Right lobe of liver (tissue), 6 donors: ENCODE measurements at regions not wholly inside any gene's neighbourhood (a gene's known extent, or its start where the extent isn't known, plus 50 kb on each side); places are given as distances from the start of the nearest gene placed in this dataset.

Experiments
- ATAC-seq, 4 donors: fragments of 200-7000 bp; cut with Tn5 transposase; one replicate each; pipeline ENCODE4 v1.9.1; 2020; ENCODE audit warnings: mild to moderate bottlenecking in 4 of 4, moderate library complexity in 4 of 4
- DNase-seq, 3 donors: peaks; one replicate each; pipeline ENCODE4 v3.0.0-alpha.2; 2020
- H3K27ac ChIP-seq, 3 donors: fragments of 200-600 bp; one replicate each; pipeline ENCODE4 v1.8.0; 2022
- H3K27me3 ChIP-seq, 2 donors: fragments of 200-600 bp; one replicate each; pipeline ENCODE4 v1.8.0; 2022
- H3K36me3 ChIP-seq, 4 donors: fragments of 200-600 bp; sonication (generic) in 1 of 4; one replicate each; pipeline versions ENCODE4 v1.5.1 to v1.8.0; 2017 to 2022; ENCODE audit warnings: control low read depth in 1 of 4
- H3K4me1 ChIP-seq, 4 donors: fragments of 200-600 bp; sonication (generic) in 1 of 4; one replicate each; pipeline versions ENCODE4 v1.5.1 to v1.8.0; 2017 to 2022; ENCODE audit warnings: control low read depth in 1 of 4
- H3K4me3 ChIP-seq, 3 donors: fragments of 200-600 bp; one replicate each; pipeline ENCODE4 v1.8.0; 2022
- H3K9me3 ChIP-seq, 4 donors: fragments of 200-600 bp; sonication (generic) in 1 of 4; one replicate each; pipeline versions ENCODE4 v1.5.1 to v1.8.0; 2017 to 2022; ENCODE audit warnings: control low read depth in 1 of 4
- CTCF ChIP-seq, 4 donors: fragments of 200-600 bp in 3 of 4; fragments of 450-650 bp in 1 of 4; IDR thresholded peaks; one replicate each; pipeline versions ENCODE4 v1.5.1 to v1.8.0; 2016 to 2022; ENCODE audit warnings: antibody characterized with exemption in 4 of 4, mild to moderate bottlenecking in 2 of 4
- POLR2A ChIP-seq: fragments of 450-650 bp; IDR thresholded peaks from one replicate; pipeline ENCODE4 v1.6.1; 2017; ENCODE audit warnings: antibody characterized with exemption, mild to moderate bottlenecking
- WGBS: methylation state at CpG from one replicate; pipeline ENCODE4 v1.1.6; 2018; ENCODE audit warnings: low coverage, low lambda C conversion rate; ENCODE audit not compliant: insufficient coverage; ENCODE audit errors: missing lambda C conversion rate; 5-methylcytosine and 5-hydroxymethylcytosine counted together
- intact Hi-C, 2 donors: fragments of 100-400 bp; cut with DNase I; formaldehyde crosslinking; loops; one replicate each; pipeline versions ENCODE4 v1.11.2 to v1.14.1; 2022
- donor health status: DM: no; HTN: yes; CAD: no.
- donor health status: DM: no; HTN: no; CAD: no.
- donor health status: DM: no; HTN: no; CAD: no.
- donor health status: DM: no; HTN: yes; CAD: no.
- donor health status: DM: no; HTN: yes; CAD: no.

DNA sequence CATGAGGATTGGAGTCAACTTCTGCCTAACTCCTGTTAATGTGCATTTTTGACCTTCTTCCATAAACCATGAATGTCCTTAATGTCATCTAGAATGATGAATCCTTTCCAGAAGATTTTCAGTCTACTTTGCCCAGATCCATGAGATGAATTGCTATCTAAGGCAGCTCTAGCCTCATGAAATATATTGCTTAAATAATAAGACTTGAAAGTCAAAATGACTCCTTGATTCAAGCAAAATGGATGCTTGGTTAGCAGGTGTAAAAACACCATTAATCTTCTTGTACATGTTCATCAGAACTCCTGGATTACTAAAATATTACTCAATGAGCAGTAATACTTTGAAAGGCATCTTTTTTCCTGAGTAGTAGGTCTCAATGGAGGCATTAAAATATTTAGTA is 238.5 kb upstream of the ZC3H12C start:
- no peaks in the 10 kb centered on the region for H3K9me3 ChIP-seq
- DNase-seq (no peak), ATAC-seq (no peak)
- H3K4me3 ChIP-seq = no peak overlapping the region
- TF ChIP-seq POLR2A (no peak), CTCF (IDR thresholded peaks at IDR 0.05) (no peak)
- H3K27ac ChIP-seq = no peak overlapping the region
- no peaks in the 10 kb centered on the region for H3K4me1 ChIP-seq
- H3K36me3 ChIP-seq = no peaks in the 10 kb centered on the region
- H3K27me3 ChIP-seq = no peaks in the 10 kb centered on the region
- intact Hi-C loops = no loop called here

DNA sequence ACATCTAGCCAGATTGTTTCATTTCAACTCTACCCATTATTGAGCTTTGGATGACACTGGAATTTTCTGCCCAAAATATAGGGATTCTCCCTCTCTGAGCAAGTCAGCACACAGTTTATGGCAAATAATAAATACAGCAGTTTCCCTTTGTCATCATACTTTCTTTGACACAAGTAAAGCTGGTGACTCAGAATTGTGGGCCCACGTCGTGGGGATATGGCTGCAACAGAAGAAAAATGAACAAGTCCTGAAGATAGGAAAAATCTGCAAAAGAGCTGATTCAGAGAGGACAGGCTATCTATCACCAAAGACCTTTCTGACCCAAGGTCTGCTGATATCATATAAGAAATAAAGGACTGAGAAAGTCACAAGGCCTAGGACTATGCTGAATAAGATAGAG is 236.3 kb upstream of the ZC3H12C start:
- H3K36me3 ChIP-seq = no peaks in the 10 kb centered on the region
- no peaks in the 10 kb centered on the region for H3K27me3 ChIP-seq
- H3K4me1 ChIP-seq = no peaks in the 10 kb centered on the region
- no peak overlapping the region for H3K4me3 ChIP-seq
- H3K27ac ChIP-seq = no peak overlapping the region
- TF ChIP-seq CTCF (IDR thresholded peaks at IDR 0.05) (no peak), POLR2A (no peak)
- 74% methylated on average over 2 of the region's 2 CpGs for WGBS
- DNase-seq (no peak), ATAC-seq (no peak)
- intact Hi-C loops = no loop called here
- H3K9me3 ChIP-seq = no peaks in the 10 kb centered on the region

- Histone ChIP-seq H3K27me3 (no peaks in the 10 kb centered on the region), H3K4me1 (no peaks in the 10 kb centered on the region), H3K9me3 (no peaks in the 10 kb centered on the region), H3K36me3 (no peaks in the 10 kb centered on the region), H3K4me3 (no peak overlapping the region), H3K27ac (no peak overlapping the region)
- intact Hi-C loops = no loop called here
- DNase-seq (no peak), ATAC-seq (no peak)
- TF ChIP-seq CTCF (IDR thresholded peaks at IDR 0.05) (no peak), POLR2A (no peak)
Observed at GRCh38 chr11:109857637-109858036, 235.6 kb upstream of the ZC3H12C start.

DNA sequence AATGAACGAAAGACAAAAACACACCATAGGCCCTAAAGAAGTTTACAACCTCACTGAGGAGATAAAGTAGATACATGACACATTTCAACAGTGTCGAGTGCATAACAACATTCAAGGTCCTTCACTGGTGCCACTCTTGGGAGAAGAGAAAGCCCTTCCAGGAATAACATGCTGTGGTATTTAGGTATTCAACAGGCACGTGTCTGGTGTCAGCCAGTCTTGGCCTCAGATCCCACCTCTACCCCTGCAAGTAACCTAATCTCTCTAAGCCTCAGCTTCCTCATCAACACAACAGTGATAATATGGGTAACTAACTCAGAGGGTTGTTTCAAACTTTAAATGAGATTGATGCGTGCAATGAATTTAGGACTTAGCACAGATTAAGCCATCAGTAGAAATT is 235.0 kb upstream of the ZC3H12C start:
- DNase-seq (no peak), ATAC-seq (no peak)
- no peak overlapping the region for H3K27ac ChIP-seq
- 79% methylated on average over 4 of the region's 4 CpGs for WGBS
- intact Hi-C loops = no loop called here
- no peak for TF ChIP-seq POLR2A
- no peak for TF ChIP-seq CTCF (IDR thresholded peaks at IDR 0.05)
- no peaks in the 10 kb centered on the region for H3K36me3 ChIP-seq
- no peaks in the 10 kb centered on the region for H3K9me3 ChIP-seq
- H3K27me3 ChIP-seq = no peaks in the 10 kb centered on the region
- H3K4me1 ChIP-seq = no peaks in the 10 kb centered on the region
- H3K4me3 ChIP-seq = no peak overlapping the region

DNA sequence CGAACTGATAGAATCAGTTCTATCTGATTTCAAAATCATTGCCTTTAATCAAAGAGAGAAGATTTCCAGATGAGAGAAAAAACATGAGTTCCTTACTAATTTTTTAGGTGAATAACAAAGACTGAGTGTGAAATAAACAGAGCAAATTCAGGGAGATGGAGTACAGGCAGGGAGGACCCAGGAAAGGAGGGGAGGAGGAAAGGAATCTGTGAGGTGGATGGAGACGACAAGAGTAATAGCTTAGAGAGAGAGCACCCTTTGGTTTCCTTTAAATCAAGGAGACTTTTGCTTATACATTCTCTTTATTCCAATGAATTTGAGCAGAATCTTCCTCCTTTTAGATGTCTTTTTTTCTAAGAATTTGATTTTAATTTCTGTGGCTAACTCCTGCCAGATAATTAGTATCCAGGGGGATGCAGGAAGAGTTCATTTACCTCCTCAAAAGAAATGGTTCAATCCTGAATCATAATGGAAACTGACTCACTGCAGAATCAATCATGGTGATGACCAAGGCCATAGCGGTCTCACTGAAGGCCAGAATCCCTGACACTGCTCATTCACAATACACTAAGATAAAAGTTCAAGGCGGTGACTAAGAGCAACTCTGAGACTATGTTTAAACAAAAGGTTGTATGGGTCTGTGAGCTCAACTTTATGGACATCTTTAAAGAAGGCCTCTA is 234.0 kb upstream of the ZC3H12C start:
- no peak for DNase-seq
- no peaks in the 10 kb centered on the region for H3K9me3 ChIP-seq
- no peaks in the 10 kb centered on the region for H3K4me1 ChIP-seq
- no peak overlapping the region for H3K4me3 ChIP-seq
- no peaks in the 10 kb centered on the region for H3K36me3 ChIP-seq
- intact Hi-C loops = no loop called here
- ATAC-seq = no peak
- no peak overlapping the region for H3K27ac ChIP-seq
- 69% methylated on average over 4 of the region's 4 CpGs for WGBS
- no peak for TF ChIP-seq CTCF (IDR thresholded peaks at IDR 0.05)
- H3K27me3 ChIP-seq = no peaks in the 10 kb centered on the region
